H1 (cell line): ENCODE measurements at regions not wholly inside any gene's neighbourhood (a gene's known extent, or its start where the extent isn't known, plus 50 kb on each side); places are given as distances from the start of the nearest gene placed in this dataset.

Experiments used
- KDM4A ChIP-seq: IDR thresholded peaks from one replicate; pipeline ENCODE4 v1.7.1; 2012; ENCODE audit warnings: low read depth, mild to moderate bottlenecking, moderate library complexity, low read length, inconsistent platforms; ENCODE audit not compliant: severe bottlenecking
- TEAD4 ChIP-seq: IDR thresholded peaks from 2 replicates; pipeline ENCODE4 v1.6.1; 2012; ENCODE audit warnings: low read depth, low read length, inconsistent platforms, mixed read lengths
- TF ChIP-seq, protein P1 (sequence below): fragments of 300-600 bp; sonication (generic); IDR thresholded peaks from 2 replicates; pipeline ENCODE4 v1.7.1; 2012; ENCODE audit warnings: low read length, moderate library complexity, mild to moderate bottlenecking, inconsistent platforms; ENCODE audit not compliant: insufficient replicate concordance

DNA sequence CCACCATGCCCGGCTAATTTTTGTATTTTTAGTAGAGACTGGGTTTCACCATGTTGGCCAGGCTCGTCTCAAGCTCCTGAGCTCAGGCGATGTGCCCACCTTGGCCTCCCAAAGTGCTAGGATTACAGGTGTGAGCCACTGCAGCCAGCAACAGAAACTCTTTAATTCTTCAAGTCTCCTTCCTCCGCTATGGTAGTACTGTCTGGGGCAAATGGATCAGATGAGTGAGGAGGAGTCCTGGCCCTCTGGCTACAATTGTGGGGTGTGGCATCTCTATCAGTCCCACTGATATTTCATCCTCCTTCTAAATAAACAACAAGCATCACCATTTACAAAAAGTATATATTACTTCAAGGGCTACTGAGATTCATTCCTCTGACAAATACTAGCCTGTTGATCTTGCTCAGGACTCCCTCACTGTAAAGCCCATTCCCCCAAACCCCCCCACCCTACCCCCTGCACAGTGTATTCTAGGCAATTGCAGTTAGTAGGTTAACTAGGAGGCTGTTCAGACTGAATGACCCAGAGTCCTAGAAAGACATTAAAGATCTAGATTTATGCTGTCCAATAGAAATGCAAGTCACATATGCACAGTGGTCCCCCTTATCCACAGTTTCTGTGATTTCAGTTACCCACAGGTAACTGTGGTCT lies 71.2 kb upstream of the STAM2 start (continued):
- TF ChIP-seq KDM4A (no peak), TEAD4 (no peak)
- TF ChIP-seq, protein P1, sequence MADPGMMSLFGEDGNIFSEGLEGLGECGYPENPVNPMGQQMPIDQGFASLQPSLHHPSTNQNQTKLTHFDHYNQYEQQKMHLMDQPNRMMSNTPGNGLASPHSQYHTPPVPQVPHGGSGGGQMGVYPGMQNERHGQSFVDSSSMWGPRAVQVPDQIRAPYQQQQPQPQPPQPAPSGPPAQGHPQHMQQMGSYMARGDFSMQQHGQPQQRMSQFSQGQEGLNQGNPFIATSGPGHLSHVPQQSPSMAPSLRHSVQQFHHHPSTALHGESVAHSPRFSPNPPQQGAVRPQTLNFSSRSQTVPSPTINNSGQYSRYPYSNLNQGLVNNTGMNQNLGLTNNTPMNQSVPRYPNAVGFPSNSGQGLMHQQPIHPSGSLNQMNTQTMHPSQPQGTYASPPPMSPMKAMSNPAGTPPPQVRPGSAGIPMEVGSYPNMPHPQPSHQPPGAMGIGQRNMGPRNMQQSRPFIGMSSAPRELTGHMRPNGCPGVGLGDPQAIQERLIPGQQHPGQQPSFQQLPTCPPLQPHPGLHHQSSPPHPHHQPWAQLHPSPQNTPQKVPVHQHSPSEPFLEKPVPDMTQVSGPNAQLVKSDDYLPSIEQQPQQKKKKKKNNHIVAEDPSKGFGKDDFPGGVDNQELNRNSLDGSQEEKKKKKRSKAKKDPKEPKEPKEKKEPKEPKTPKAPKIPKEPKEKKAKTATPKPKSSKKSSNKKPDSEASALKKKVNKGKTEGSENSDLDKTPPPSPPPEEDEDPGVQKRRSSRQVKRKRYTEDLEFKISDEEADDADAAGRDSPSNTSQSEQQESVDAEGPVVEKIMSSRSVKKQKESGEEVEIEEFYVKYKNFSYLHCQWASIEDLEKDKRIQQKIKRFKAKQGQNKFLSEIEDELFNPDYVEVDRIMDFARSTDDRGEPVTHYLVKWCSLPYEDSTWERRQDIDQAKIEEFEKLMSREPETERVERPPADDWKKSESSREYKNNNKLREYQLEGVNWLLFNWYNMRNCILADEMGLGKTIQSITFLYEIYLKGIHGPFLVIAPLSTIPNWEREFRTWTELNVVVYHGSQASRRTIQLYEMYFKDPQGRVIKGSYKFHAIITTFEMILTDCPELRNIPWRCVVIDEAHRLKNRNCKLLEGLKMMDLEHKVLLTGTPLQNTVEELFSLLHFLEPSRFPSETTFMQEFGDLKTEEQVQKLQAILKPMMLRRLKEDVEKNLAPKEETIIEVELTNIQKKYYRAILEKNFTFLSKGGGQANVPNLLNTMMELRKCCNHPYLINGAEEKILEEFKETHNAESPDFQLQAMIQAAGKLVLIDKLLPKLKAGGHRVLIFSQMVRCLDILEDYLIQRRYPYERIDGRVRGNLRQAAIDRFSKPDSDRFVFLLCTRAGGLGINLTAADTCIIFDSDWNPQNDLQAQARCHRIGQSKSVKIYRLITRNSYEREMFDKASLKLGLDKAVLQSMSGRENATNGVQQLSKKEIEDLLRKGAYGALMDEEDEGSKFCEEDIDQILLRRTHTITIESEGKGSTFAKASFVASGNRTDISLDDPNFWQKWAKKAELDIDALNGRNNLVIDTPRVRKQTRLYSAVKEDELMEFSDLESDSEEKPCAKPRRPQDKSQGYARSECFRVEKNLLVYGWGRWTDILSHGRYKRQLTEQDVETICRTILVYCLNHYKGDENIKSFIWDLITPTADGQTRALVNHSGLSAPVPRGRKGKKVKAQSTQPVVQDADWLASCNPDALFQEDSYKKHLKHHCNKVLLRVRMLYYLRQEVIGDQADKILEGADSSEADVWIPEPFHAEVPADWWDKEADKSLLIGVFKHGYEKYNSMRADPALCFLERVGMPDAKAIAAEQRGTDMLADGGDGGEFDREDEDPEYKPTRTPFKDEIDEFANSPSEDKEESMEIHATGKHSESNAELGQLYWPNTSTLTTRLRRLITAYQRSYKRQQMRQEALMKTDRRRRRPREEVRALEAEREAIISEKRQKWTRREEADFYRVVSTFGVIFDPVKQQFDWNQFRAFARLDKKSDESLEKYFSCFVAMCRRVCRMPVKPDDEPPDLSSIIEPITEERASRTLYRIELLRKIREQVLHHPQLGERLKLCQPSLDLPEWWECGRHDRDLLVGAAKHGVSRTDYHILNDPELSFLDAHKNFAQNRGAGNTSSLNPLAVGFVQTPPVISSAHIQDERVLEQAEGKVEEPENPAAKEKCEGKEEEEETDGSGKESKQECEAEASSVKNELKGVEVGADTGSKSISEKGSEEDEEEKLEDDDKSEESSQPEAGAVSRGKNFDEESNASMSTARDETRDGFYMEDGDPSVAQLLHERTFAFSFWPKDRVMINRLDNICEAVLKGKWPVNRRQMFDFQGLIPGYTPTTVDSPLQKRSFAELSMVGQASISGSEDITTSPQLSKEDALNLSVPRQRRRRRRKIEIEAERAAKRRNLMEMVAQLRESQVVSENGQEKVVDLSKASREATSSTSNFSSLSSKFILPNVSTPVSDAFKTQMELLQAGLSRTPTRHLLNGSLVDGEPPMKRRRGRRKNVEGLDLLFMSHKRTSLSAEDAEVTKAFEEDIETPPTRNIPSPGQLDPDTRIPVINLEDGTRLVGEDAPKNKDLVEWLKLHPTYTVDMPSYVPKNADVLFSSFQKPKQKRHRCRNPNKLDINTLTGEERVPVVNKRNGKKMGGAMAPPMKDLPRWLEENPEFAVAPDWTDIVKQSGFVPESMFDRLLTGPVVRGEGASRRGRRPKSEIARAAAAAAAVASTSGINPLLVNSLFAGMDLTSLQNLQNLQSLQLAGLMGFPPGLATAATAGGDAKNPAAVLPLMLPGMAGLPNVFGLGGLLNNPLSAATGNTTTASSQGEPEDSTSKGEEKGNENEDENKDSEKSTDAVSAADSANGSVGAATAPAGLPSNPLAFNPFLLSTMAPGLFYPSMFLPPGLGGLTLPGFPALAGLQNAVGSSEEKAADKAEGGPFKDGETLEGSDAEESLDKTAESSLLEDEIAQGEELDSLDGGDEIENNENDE: no peak
